Loucy (cell line): ENCODE measurements at regions not wholly inside any gene's neighbourhood (a gene's known extent, or its start where the extent isn't known, plus 50 kb on each side); places are given as distances from the start of the nearest gene placed in this dataset.

ENCODE experiments used
- H2AFZ ChIP-seq: fragments of 200-600 bp; sonication (generic); 2 replicates; pipeline ENCODE4 v1.6.0; 2016; ENCODE audit warnings: antibody characterized with exemption, mild to moderate bottlenecking, low read length, moderate library complexity
- H3F3A ChIP-seq: fragments of 200-600 bp; 2 replicates; pipeline ENCODE4 v1.6.0; 2016; ENCODE audit warnings: antibody characterized with exemption, low read depth, mild to moderate bottlenecking
- H3K27me3 ChIP-seq: fragments of 200-600 bp; sonication (generic); 2 replicates; pipeline ENCODE4 v1.6.1; 2014; ENCODE audit warnings: low read length, mild to moderate bottlenecking; ENCODE audit not compliant: insufficient read depth, poor library complexity, severe bottlenecking
- H3K36me3 ChIP-seq: fragments of 200-600 bp; sonication (generic); 2 replicates; pipeline ENCODE4 v1.6.1; 2016; ENCODE audit warnings: low read length; ENCODE audit not compliant: insufficient read depth
- H3K4me1 ChIP-seq: fragments of 200-600 bp; sonication (generic); 2 replicates; pipeline ENCODE4 v1.5.1; 2014; ENCODE audit warnings: low read length, mild to moderate bottlenecking; ENCODE audit not compliant: insufficient read depth, poor library complexity, severe bottlenecking
- H3K4me2 ChIP-seq: fragments of 200-600 bp; sonication (generic); 2 replicates; pipeline ENCODE4 v1.6.0; 2014; ENCODE audit warnings: antibody characterized with exemption, low read length, low read depth, mild to moderate bottlenecking; ENCODE audit not compliant: poor library complexity, severe bottlenecking
- H3K4me3 ChIP-seq: fragments of 200-600 bp; sonication (generic); 2 replicates; pipeline ENCODE4 v1.5.1; 2014; ENCODE audit warnings: low read length, mild to moderate bottlenecking, mixed read lengths; ENCODE audit not compliant: poor library complexity, severe bottlenecking
- H3K79me2 ChIP-seq: fragments of 200-600 bp; sonication (generic); 2 replicates; pipeline ENCODE4 v1.6.1; 2014; ENCODE audit warnings: low read length; ENCODE audit not compliant: insufficient read depth
- H3K9ac ChIP-seq: fragments of 200-600 bp; sonication (generic); 2 replicates; pipeline ENCODE4 v1.6.0; 2014; ENCODE audit warnings: mild to moderate bottlenecking, low read depth, low read length, moderate library complexity; ENCODE audit not compliant: poor library complexity, severe bottlenecking
- H3K9me2 ChIP-seq: fragments of 200-600 bp; sonication (generic); replicated peaks from 2 replicates; pipeline ENCODE4 v1.6.1; 2016; ENCODE audit warnings: low read depth, low read length, mixed read lengths
- H3K9me3 ChIP-seq: fragments of 200-600 bp; sonication (generic); 2 replicates; pipeline ENCODE4 v1.6.1; 2014; ENCODE audit warnings: mild to moderate bottlenecking, antibody characterized with exemption, low read length, low read depth; ENCODE audit not compliant: insufficient read depth
- H4K20me1 ChIP-seq: fragments of 200-600 bp; sonication (generic); 2 replicates; pipeline ENCODE4 v1.6.0; 2014; ENCODE audit warnings: antibody characterized with exemption, low read length, mild to moderate bottlenecking; ENCODE audit not compliant: insufficient read depth, poor library complexity, severe bottlenecking
- EZH2phosphoT487 ChIP-seq: fragments of 200-600 bp; IDR thresholded peaks from 2 replicates; pipeline ENCODE4 v1.6.1; 2018; ENCODE audit warnings: antibody characterized with exemption, mild to moderate bottlenecking, moderate library complexity, borderline replicate concordance
- TF ChIP-seq, protein P1 (sequence below): fragments of 200-600 bp; sonication (generic); conservative IDR thresholded peaks from 2 replicates; pipeline ENCODE4 v1.5.1; 2014; ENCODE audit warnings: mild to moderate bottlenecking, antibody characterized with exemption, low read length

DNA sequence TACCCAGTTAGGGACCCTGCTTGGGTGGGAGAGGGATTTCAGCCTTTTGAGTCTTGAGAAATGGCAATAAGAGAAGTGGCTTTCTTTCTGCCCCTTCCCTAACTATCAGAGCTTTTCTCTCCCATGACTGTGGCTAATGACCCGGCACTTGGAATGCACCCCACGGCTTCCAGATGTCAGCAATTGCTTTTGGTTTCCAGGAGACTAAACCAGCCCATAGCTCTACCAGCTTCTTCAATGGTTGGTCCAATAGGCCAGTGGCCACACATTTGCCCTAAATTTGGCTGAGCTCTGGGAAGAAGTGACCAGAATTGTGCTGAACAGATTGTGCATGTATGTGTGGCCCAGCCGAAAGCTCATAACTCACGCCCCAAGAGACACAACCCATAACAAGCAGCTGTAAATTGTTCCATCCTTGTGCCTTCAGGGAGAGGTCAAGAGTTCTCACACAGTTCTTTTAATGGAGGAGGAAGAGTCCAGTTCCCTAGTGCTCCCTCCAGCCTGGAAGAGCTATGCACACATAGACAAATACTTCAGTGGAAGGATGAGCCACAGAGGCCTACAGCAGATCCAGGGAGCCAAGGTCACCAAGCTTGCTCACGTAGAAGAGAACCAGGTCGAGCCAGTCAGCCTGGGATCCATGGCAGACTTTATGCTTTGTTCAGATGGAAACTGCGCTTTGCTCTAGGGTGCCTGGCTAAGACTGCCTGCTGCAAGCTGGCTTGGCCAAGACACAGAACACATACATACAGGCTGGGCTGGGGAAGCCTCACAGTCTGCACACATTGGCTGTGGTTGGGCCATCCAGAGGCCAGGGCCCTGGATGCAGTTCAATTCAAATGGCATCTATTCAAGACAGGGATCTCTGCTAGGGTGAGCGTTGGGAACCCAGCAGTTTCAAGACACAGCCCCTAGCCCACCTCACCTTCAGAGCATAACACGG lies 131.8 kb upstream of the HABP2 start:
- H3K9ac ChIP-seq: no peak overlapping the region
- H3K4me1 ChIP-seq: no peaks in the 10 kb centered on the region
- no peaks in the 10 kb centered on the region; the same call in 1 of the 2 replicates for H3K9me3 ChIP-seq
- H3K4me3 ChIP-seq: no peak overlapping the region
- TF ChIP-seq, protein P1, sequence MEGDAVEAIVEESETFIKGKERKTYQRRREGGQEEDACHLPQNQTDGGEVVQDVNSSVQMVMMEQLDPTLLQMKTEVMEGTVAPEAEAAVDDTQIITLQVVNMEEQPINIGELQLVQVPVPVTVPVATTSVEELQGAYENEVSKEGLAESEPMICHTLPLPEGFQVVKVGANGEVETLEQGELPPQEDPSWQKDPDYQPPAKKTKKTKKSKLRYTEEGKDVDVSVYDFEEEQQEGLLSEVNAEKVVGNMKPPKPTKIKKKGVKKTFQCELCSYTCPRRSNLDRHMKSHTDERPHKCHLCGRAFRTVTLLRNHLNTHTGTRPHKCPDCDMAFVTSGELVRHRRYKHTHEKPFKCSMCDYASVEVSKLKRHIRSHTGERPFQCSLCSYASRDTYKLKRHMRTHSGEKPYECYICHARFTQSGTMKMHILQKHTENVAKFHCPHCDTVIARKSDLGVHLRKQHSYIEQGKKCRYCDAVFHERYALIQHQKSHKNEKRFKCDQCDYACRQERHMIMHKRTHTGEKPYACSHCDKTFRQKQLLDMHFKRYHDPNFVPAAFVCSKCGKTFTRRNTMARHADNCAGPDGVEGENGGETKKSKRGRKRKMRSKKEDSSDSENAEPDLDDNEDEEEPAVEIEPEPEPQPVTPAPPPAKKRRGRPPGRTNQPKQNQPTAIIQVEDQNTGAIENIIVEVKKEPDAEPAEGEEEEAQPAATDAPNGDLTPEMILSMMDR: no peak
- no peaks in the 10 kb centered on the region for H3K36me3 ChIP-seq
- H3K9me2 ChIP-seq: no peaks in the 10 kb centered on the region
- H3F3A ChIP-seq: no peaks in the 10 kb centered on the region
- no peak overlapping the region for H2AFZ ChIP-seq
- no peaks in the 10 kb centered on the region for H3K27me3 ChIP-seq
- no peaks in the 10 kb centered on the region for H3K79me2 ChIP-seq
- no peaks in the 10 kb centered on the region for H4K20me1 ChIP-seq
- H3K4me2 ChIP-seq: no peak overlapping the region

DNA sequence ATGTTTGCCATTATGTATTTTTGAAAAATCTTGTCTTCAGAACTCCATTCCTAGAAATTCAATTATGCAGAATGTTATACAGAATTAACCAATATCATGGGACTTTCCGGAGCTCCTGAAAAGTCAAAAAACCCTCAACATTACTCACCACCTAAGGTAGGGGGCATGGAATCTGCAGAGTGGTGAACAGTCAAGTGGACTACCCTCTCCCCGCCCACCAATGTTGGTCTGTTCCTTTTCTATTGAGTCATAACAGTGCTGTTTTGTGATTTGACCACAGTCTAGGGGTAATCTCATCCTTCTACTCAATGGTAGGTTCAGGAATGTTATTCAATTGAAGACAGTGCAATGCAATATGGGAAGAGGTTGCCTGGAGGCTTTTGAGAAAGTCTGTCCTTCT lies 130.5 kb upstream of the HABP2 start:
- TF ChIP-seq EZH2phosphoT487: no peak
- TF ChIP-seq, protein P1: no peak

DNA sequence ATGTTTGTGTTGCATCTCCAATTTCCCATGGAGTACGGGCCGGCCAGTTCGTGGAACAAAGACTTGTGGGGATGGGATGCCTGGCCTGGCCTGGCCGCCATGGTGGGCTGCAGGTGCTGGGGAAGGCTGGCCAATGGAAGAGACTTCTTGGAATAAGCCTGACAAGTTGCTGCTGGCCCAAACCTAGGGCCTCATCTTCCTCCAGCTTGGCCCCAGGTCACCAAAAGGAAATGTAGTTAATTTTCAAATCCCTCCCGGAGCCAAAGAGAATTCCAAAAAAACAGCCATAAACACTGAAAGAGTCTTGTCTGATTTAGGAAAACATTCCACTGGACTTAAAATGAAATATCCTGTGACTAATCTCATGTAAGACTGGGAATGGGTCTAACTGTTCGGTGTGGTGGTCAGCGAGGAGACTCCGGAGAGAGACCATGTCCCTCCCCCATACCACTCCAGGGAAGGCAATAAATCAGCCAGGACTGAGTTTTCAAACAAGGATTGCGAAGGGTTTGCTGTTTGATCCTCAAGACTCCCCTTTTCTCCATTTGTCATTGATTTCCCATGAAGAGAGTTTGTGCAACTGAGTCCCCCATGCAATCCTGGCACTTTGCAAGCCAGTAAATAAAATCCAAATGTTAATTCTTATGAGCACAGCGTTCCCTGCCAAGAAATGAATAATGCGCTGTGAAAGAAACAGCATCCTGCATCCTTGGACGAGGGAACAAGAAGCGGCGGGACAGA lies 128.7 kb upstream of the HABP2 start:
- no peak overlapping the region for H2AFZ ChIP-seq
- H3K4me1 ChIP-seq: no peaks in the 10 kb centered on the region
- H3K9me3 ChIP-seq: no peaks in the 10 kb centered on the region; the same call in 1 of the 2 replicates
- TF ChIP-seq, protein P1: no peak
- no peak for TF ChIP-seq EZH2phosphoT487
- no peaks in the 10 kb centered on the region for H3K36me3 ChIP-seq
- H3F3A ChIP-seq: no peaks in the 10 kb centered on the region
- H3K9ac ChIP-seq: no peak overlapping the region
- H3K79me2 ChIP-seq: no peaks in the 10 kb centered on the region
- no peaks in the 10 kb centered on the region for H4K20me1 ChIP-seq
- no peaks in the 10 kb centered on the region for H3K9me2 ChIP-seq
- no peak overlapping the region for H3K4me3 ChIP-seq
- H3K4me2 ChIP-seq: no peak overlapping the region
- H3K27me3 ChIP-seq: no peaks in the 10 kb centered on the region

More for the DNA sequence above, 130.5 kb upstream of the HABP2 start:
- H3K27me3 ChIP-seq: no peaks in the 10 kb centered on the region
- no peak overlapping the region for H3K9ac ChIP-seq
- no peaks in the 10 kb centered on the region for H3K79me2 ChIP-seq
- H4K20me1 ChIP-seq: no peaks in the 10 kb centered on the region
- H3K36me3 ChIP-seq: no peaks in the 10 kb centered on the region
- no peak overlapping the region for H2AFZ ChIP-seq
- no peaks in the 10 kb centered on the region for H3F3A ChIP-seq
- no peaks in the 10 kb centered on the region for H3K9me2 ChIP-seq
- no peak overlapping the region for H3K4me3 ChIP-seq
- H3K4me1 ChIP-seq: no peaks in the 10 kb centered on the region
- H3K9me3 ChIP-seq: no peaks in the 10 kb centered on the region; the same call in 1 of the 2 replicates
- H3K4me2 ChIP-seq: no peak overlapping the region
